Neural cell (in vitro differentiated cells): ENCODE measurements at regions not wholly inside any gene's neighbourhood (a gene's known extent, or its start where the extent isn't known, plus 50 kb on each side); places are given as distances from the start of the nearest gene placed in this dataset.

Experiments
- H2AFZ ChIP-seq: fragments of 200-600, 300-800 bp; sonication (generic), shearing (Covaris generic); 2 replicates; pipeline ENCODE4 v1.6.0; 2014; ENCODE audit warnings: low read depth, mild to moderate bottlenecking, antibody characterized with exemption, low read length, moderate library complexity
- H3F3A ChIP-seq: fragments of 200-600 bp; shearing (Covaris generic); 2 replicates; pipeline ENCODE4 v1.6.1; 2016; ENCODE audit warnings: mild to moderate bottlenecking, moderate library complexity, mixed read lengths, antibody characterized with exemption, low read length; ENCODE audit not compliant: insufficient read depth, poor library complexity, severe bottlenecking
- H3K27ac ChIP-seq: fragments of 200-600, 300-800 bp; sonication (generic), shearing (Covaris generic); 2 replicates; pipeline ENCODE4 v1.5.1; 2014; ENCODE audit warnings: mild to moderate bottlenecking, low read length, moderate library complexity
- H3K27me3 ChIP-seq: fragments of 300-800, 200-600 bp; sonication (generic), shearing (Covaris generic); 2 replicates; pipeline ENCODE4 v1.6.0; 2014; ENCODE audit warnings: mild to moderate bottlenecking, low read depth, low read length, moderate library complexity; ENCODE audit not compliant: insufficient read depth
- H3K36me3 ChIP-seq: fragments of 300-800, 200-600 bp; sonication (generic), shearing (Covaris generic); 2 replicates; pipeline ENCODE4 v1.5.1; 2014; ENCODE audit warnings: mild to moderate bottlenecking, antibody characterized with exemption, low read length, moderate library complexity; ENCODE audit not compliant: insufficient read depth
- H3K4me2 ChIP-seq: fragments of 300-800, 200-600 bp; sonication (generic), shearing (Covaris generic); 2 replicates; pipeline ENCODE4 v1.6.0; 2014; ENCODE audit warnings: mild to moderate bottlenecking, low read length
- H3K4me3 ChIP-seq: fragments of 300-800, 200-600 bp; sonication (generic), shearing (Covaris generic); 2 replicates; pipeline ENCODE4 v1.5.1; 2014; ENCODE audit warnings: mild to moderate bottlenecking, low read length, moderate library complexity
- H3K79me2 ChIP-seq: fragments of 200-600 bp; shearing (Covaris generic); replicated peaks from 2 replicates; pipeline ENCODE4 v1.6.0; 2014; ENCODE audit warnings: mild to moderate bottlenecking, low read length, moderate library complexity; ENCODE audit not compliant: insufficient read depth
- H3K9ac ChIP-seq: fragments of 300-800, 200-600 bp; sonication (generic), shearing (Covaris generic); 2 replicates; pipeline ENCODE4 v1.6.1; 2016; ENCODE audit warnings: mild to moderate bottlenecking, low read length, mixed read lengths
- H3K9me2 ChIP-seq: fragments of 200-600 bp; shearing (Covaris generic); 2 replicates; pipeline ENCODE4 v1.6.1; 2016; ENCODE audit warnings: mild to moderate bottlenecking, low read length, mixed read lengths; ENCODE audit not compliant: insufficient read depth
- H3K9me3 ChIP-seq: fragments of 200-600, 300-800 bp; sonication (generic), shearing (Covaris generic); 2 replicates; pipeline ENCODE4 v1.6.1; 2016; ENCODE audit warnings: mild to moderate bottlenecking, mixed run types, low read length, moderate library complexity, mixed read lengths
- H4K20me1 ChIP-seq: fragments of 200-600 bp; shearing (Covaris generic); 2 replicates; pipeline ENCODE4 v1.6.1; 2016; ENCODE audit warnings: mild to moderate bottlenecking, mixed run types; ENCODE audit not compliant: insufficient read depth
- CTCF ChIP-seq: fragments of 450-650 bp; IDR thresholded peaks from 2 replicates; pipeline ENCODE4 v1.5.1; 2014; ENCODE audit warnings: antibody characterized with exemption, mild to moderate bottlenecking, moderate library complexity; ENCODE audit not compliant: poor library complexity, severe bottlenecking
- EP300 ChIP-seq: fragments of 450-650 bp; conservative IDR thresholded peaks from 2 replicates; pipeline ENCODE4 v1.6.1; 2014; ENCODE audit warnings: antibody characterized with exemption, mild to moderate bottlenecking, moderate library complexity; ENCODE audit not compliant: poor library complexity, severe bottlenecking
- EZH2 ChIP-seq: fragments of 200-600, 300-800 bp; shearing (Covaris generic), sonication (generic); IDR thresholded peaks from 2 replicates; pipeline ENCODE4 v1.6.1; 2014; ENCODE audit warnings: antibody characterized with exemption, low read length, borderline replicate concordance, mild to moderate bottlenecking; ENCODE audit not compliant: insufficient read depth, poor library complexity, severe bottlenecking
- MXI1 ChIP-seq: fragments of 450-650 bp; conservative IDR thresholded peaks from 2 replicates; pipeline ENCODE4 v1.6.1; 2014; ENCODE audit warnings: antibody characterized with exemption, mild to moderate bottlenecking; ENCODE audit not compliant: poor library complexity, severe bottlenecking
- POLR2AphosphoS5 ChIP-seq: IDR thresholded peaks from 2 replicates; pipeline ENCODE4 v1.6.1; 2012
- RAD21 ChIP-seq: fragments of 450-650 bp; conservative IDR thresholded peaks from 2 replicates; pipeline ENCODE4 v1.6.1; 2014; ENCODE audit warnings: antibody characterized with exemption, mild to moderate bottlenecking, moderate library complexity
- SMC3 ChIP-seq: fragments of 450-650 bp; conservative IDR thresholded peaks from 2 replicates; pipeline ENCODE4 v1.6.1; 2014; ENCODE audit warnings: antibody characterized with exemption, mild to moderate bottlenecking, moderate library complexity; ENCODE audit not compliant: poor library complexity
- TAF1 ChIP-seq: IDR thresholded peaks from 2 replicates; pipeline ENCODE4 v1.6.1; 2012; ENCODE audit warnings: low read depth
- TF ChIP-seq, protein P1 (sequence below): IDR thresholded peaks from 2 replicates; pipeline ENCODE4 v1.6.1; 2012; ENCODE audit warnings: borderline replicate concordance

GRCh38 chr6:25052181-25052580 lies 116.4 kb upstream of the RIPOR2 start:
- Histone ChIP-seq H2AFZ (no peak overlapping the region), H3K36me3 (no peaks in the 10 kb centered on the region), H3K27me3 (no peaks in the 10 kb centered on the region), H3K4me3 (no peak overlapping the region), H3F3A (no peaks in the 10 kb centered on the region), H4K20me1 (no peaks in the 10 kb centered on the region), H3K9me2 (no peaks in the 10 kb centered on the region), H3K9ac (no peak overlapping the region), H3K79me2 (no peaks in the 10 kb centered on the region), H3K9me3 (no peaks in the 10 kb centered on the region), H3K4me2 (no peak overlapping the region), H3K27ac (no peak overlapping the region)
- no peak for TF ChIP-seq CTCF

- Histone ChIP-seq H4K20me1 (no peaks in the 10 kb centered on the region), H3F3A (no peaks in the 10 kb centered on the region), H3K27me3 (no peaks in the 10 kb centered on the region), H3K4me3 (no peak overlapping the region), H3K4me2 (no peak overlapping the region), H3K9me2 (no peaks in the 10 kb centered on the region), H3K9me3 (no peaks in the 10 kb centered on the region), H3K79me2 (no peaks in the 10 kb centered on the region), H3K27ac (no peak overlapping the region), H2AFZ (no peak overlapping the region), H3K9ac (no peak overlapping the region), H3K36me3 (no peaks in the 10 kb centered on the region)
- no peak for TF ChIP-seq MXI1
- no peak for TF ChIP-seq EP300
- no peak for TF ChIP-seq EZH2
- TF ChIP-seq TAF1, result no peak
- no peak for TF ChIP-seq POLR2AphosphoS5
- no peak for TF ChIP-seq SMC3
- no peak for TF ChIP-seq CTCF
- TF ChIP-seq RAD21, result no peak
- TF ChIP-seq, protein P1, sequence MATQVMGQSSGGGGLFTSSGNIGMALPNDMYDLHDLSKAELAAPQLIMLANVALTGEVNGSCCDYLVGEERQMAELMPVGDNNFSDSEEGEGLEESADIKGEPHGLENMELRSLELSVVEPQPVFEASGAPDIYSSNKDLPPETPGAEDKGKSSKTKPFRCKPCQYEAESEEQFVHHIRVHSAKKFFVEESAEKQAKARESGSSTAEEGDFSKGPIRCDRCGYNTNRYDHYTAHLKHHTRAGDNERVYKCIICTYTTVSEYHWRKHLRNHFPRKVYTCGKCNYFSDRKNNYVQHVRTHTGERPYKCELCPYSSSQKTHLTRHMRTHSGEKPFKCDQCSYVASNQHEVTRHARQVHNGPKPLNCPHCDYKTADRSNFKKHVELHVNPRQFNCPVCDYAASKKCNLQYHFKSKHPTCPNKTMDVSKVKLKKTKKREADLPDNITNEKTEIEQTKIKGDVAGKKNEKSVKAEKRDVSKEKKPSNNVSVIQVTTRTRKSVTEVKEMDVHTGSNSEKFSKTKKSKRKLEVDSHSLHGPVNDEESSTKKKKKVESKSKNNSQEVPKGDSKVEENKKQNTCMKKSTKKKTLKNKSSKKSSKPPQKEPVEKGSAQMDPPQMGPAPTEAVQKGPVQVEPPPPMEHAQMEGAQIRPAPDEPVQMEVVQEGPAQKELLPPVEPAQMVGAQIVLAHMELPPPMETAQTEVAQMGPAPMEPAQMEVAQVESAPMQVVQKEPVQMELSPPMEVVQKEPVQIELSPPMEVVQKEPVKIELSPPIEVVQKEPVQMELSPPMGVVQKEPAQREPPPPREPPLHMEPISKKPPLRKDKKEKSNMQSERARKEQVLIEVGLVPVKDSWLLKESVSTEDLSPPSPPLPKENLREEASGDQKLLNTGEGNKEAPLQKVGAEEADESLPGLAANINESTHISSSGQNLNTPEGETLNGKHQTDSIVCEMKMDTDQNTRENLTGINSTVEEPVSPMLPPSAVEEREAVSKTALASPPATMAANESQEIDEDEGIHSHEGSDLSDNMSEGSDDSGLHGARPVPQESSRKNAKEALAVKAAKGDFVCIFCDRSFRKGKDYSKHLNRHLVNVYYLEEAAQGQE, result no peak
Observed at GRCh38 chr6:25053875-25054371, 118.2 kb upstream of the RIPOR2 start.
